GM19351 (cell line): ENCODE measurements at regions not wholly inside any gene's neighbourhood (a gene's known extent, or its start where the extent isn't known, plus 50 kb on each side); places are given as distances from the start of the nearest gene placed in this dataset.
"Not testable (repeated sequence)": the region's sequence is repeated elsewhere in the genome, so short reads cannot be mapped to it uniquely, and the experiment has no call there.

Experiments
- ATAC-seq: cut with Tn5 transposase; IDR thresholded peaks from one replicate; pipeline ENCODE4 v1.9.1; 2021; ENCODE audit warnings: mild to moderate bottlenecking, moderate library complexity; ENCODE audit not compliant: unreplicated experiment

DNA sequence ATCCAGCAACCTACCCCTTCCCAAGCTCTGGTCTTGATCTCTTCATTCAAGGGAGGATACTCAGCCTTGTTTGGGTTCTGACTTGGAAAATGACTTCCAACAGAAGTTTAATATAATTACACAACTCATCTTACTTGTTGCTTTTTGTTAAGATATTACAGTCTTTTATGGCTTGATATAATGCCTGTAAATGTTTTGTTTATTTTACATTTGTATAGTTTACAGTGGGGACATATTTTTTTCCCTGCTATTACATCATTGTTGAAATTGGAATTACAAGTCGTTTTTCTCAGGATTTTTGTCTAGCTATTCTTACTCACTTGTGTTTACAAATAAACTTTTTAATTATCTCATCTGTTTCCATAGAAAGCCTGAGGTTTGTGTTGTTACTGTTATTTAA lies 436.0 kb downstream of the CNTNAP4 start:
- ATAC-seq = no peak

GRCh38 chr16:76716251-76716650 lies 439.1 kb downstream of the CNTNAP4 start:
- ATAC-seq = not testable (repeated sequence)

- no peak for ATAC-seq
Measured at GRCh38 chr16:76724181-76724580, 447.0 kb downstream of the CNTNAP4 start.

DNA sequence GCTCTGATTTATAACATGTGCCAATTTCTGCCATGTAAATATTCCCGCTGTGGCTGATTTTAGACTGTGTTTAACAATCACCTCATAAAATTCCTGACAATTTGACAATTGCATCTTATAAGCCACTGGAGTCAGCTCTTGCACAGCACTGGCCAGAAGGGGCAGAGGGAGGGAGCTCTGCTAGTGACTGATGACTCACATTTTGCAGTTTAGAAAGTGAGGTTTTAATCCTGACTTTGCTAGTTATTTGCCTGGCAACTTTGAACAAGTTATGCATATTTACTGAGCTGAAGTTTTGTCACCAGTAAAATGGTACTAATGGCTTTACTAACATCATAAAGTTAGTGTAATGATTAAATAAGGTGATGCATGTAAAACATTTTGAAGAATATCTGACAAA lies 452.3 kb downstream of the CNTNAP4 start:
- no peak for ATAC-seq

GRCh38 chr16:76732894-76733293 lies 455.7 kb downstream of the CNTNAP4 start:
- no peak for ATAC-seq

DNA sequence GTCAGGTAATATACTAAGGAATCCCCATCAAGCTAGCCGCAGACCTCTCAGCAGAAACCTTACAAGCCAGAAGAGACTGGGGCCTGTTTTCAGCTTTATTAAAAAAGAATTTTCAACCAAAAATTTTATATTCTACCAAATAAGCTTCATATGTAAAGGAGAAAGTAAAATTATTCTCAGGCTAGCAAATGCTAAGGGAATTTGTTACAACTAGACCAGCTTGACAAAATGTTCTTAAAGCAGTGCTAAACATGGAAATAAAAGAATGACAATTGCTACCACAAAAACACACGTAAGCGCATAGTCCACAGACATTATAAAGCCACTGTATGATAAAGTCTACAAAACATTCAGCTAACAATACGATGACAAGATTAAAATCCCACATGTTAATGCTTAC lies 449.4 kb upstream of the MON1B start:
- no peak for ATAC-seq

DNA sequence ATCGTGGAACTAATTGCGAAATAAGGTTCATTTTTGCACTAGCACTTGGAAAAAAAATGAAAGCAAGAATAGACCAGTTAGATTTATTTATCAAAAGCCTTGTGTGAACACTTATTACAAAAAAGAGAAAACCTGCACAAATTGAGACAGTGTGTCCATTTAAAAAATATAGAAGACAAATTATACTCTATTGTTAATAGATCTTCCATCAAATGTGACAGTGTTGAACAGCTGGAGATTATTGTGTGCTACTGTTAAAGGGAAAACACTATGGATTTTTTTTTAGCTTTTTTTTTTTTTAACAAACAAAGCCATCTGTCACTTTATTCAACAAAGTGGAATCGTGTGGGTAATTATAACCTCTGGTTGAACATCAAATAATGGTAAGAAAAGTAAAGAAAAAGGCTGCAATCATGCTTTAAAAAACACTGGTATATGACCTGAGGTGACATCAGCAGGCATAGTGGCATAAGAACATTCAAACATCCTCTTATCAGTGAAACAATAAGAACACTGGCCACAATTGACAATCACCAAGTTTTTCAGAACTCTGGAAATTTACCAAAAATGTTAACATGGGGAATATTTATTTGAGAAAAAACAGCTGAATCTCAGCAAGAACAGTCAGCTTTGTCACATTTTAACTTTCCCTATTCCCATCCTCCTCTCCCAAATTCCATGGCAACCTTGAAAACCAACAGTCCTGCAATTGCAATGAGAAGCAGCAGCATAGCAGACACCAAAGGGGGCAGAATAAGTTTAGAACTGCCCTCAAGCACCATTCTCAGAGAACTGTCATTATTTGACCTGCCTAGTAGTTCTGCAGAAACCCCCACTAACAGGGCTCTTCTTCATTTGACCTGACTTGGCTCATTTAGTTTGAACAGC lies 442.3 kb upstream of the MON1B start:
- ATAC-seq = no peak

DNA sequence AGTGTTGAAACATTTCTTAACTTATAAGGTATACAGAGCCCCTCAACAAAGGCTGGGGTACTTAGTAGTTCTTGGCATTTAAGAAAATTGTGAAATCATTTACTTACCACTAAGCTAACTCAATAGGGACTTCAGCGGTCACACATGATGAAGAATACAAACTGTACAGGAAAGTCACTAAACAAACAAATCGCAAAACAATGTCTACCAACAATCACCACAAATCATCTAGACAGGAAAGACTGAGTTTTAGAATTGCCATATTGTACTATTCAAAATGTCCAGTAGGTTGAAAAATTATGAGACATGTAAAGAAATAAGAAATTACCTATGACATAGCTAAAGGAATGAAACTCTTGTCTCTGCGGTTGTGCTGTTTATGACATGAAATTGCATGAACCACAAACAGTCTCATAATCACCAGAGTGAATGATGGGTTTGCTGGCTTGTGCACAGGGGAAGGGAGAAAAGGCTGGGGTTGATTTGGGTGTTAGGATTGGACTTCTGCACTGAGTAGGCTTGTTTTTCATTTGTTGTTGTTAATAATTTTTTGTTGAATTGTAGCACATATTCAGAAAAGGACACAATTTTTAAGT lies 441.1 kb upstream of the MON1B start:
- ATAC-seq = no peak

DNA sequence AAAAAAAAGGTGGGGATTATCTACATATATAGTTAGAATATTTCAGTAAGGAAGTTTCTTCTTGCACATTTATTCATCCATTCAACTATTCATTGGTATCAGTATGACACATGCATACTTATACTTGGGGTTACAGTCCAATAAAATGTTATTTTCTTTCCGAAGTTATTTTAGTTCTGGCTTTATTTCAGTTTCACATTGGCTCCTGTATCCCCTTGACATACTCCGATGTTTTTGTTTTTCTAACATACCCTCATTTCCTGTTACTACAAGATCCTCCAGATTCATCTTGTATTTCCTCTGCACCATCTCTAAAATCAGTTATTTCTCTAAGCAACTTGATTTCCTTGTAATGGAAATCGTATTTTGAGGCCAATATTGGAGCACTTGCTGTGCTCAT lies 435.5 kb upstream of the MON1B start:
- no peak for ATAC-seq

GRCh38 chr16:76756423-76756822 lies 434.6 kb upstream of the MON1B start:
- ATAC-seq = no peak

- no peak for ATAC-seq
Measured at GRCh38 chr16:76756951-76757350, 434.0 kb upstream of the MON1B start.

- ATAC-seq = no peak
Measured at GRCh38 chr16:76766538-76766937, 424.5 kb upstream of the MON1B start.

DNA sequence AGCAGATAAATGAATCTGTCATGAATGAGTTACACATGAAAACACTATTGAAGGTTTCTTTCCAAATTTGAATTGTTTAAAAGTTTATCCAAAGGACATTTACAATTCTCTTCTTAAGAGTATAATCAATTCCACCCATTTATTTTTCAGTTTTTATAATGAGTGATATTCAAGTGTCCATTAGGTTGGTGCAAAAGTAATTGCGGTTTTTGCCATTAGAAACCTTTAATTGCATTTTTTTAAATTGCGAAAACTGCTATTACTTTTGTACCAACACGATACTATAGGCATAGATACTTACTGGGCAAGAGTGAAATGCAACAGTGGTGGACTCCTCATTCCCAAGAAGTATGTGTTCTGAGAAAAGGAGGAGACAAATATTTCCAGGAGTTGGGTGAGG lies 422.7 kb upstream of the MON1B start:
- no peak for ATAC-seq

- ATAC-seq = no peak
Measured at GRCh38 chr16:76768948-76769347, 422.0 kb upstream of the MON1B start.

DNA sequence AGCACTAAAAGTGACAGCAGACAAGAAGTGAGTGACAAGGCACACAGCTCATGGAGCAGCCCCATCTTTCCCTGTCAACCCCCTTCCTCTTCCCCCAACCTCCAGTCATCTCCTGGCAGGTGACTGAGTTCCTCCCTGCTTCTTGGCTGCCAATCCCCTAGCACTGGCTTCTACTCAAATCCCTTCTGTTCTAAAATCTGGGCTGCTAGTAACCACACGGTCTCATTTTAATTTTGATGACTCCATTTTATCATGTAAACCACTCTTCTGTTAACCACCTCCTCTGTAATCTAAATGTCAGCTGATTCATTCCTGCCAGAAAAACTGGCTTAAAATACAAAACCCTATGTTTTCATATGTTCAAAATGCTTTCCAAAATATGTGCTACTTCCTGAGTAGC lies 419.8 kb upstream of the MON1B start:
- no peak for ATAC-seq

GRCh38 chr16:76777721-76778465 lies 413.1 kb upstream of the MON1B start:
- ATAC-seq = no peak

DNA sequence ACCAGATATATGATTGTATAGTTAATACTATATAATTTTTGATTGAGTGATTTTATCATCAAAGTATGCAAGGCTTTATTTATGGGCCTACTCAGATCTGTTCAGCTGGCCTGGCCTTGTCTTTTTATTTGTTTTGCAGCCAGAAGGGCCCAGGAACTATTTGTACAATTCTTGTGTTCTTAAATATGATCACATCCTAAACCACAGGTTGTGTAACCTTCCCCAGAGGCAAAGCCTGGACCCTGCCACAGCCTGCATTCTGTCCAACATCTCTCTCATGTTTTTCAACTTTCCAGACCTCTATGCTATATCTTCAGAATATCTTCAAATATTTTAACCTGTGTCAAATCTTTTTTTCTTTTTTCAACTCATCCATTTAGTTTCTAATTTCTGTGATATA lies 410.4 kb upstream of the MON1B start:
- ATAC-seq = no peak

DNA sequence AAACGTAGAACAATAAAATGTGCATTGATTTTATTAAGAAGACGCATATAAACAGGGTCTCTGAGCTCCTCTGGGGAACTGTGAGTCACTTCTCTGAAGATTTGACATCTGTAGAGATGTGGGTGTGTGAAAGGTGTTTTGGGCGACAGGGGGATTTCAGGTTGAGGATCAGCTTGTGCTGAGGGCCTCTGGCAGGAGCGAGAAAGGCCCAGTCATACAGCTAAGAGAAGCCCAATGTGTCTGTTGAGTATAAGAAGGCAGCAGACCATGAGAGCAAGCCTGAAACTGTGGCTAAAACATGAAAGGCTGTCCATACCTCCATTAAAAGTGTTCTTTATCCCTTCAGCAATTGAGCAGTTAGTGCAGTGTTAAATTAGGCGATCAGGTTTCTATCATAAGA lies 406.5 kb upstream of the MON1B start:
- no peak for ATAC-seq

GRCh38 chr16:76787394-76787793 lies 403.6 kb upstream of the MON1B start:
- ATAC-seq = no peak

GRCh38 chr16:76791151-76791550 lies 399.8 kb upstream of the MON1B start:
- no peak for ATAC-seq

DNA sequence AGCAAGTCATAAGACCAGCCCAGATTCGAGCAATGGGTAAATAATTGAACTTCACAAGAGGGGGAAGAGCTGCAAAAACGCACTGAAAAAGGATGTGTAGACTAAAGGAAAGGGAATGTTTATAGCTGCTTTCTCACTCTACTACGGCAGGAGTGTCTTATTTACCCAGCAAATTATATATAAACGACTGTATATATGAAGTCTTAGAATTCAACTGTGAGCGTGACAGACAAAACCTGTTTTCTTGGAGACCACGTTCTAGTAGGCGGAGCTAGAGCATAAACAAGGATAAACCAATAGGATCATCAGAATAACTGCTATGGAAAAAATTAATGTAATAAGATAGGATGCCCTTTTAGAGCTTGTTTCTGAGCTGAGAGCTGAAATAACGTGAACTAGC lies 394.6 kb upstream of the MON1B start:
- ATAC-seq = no peak

- ATAC-seq = no peak
Measured at GRCh38 chr16:76796978-76797377, 394.0 kb upstream of the MON1B start.
